HUES6 (cell line): ENCODE measurements at regions not wholly inside any gene's neighbourhood (a gene's known extent, or its start where the extent isn't known, plus 50 kb on each side); places are given as distances from the start of the nearest gene placed in this dataset.
"Not testable (repeated sequence)": the region's sequence is repeated elsewhere in the genome, so short reads cannot be mapped to it uniquely, and the experiment has no call there.

ENCODE experiments used
- H3K27ac ChIP-seq: 2 replicates; pipeline ENCODE4 v1.7.0; 2013; ENCODE audit warnings: low read depth, mild to moderate bottlenecking, low read length, inconsistent platforms
- H3K27me3 ChIP-seq: 2 replicates; pipeline ENCODE4 v1.6.1; 2013; ENCODE audit warnings: low read length; ENCODE audit not compliant: control insufficient read depth, insufficient read depth
- H3K36me3 ChIP-seq: 2 replicates; pipeline ENCODE4 v1.6.1; 2013; ENCODE audit warnings: low read length; ENCODE audit not compliant: control insufficient read depth, insufficient read depth
- H3K4me1 ChIP-seq: 2 replicates; pipeline ENCODE4 v1.6.1; 2013; ENCODE audit warnings: low read length; ENCODE audit not compliant: control insufficient read depth, insufficient read depth
- H3K4me3 ChIP-seq: 2 replicates; pipeline ENCODE4 v1.5.1; 2013; ENCODE audit warnings: low read depth, low read length
- H3K9ac ChIP-seq: one replicate; pipeline ENCODE4 v1.6.1; 2013; ENCODE audit warnings: mild to moderate bottlenecking, low read length
- H3K9me3 ChIP-seq: 2 replicates; pipeline ENCODE4 v1.6.1; 2013; ENCODE audit warnings: low read depth, low read length; ENCODE audit not compliant: control insufficient read depth, insufficient read depth

GRCh38 chr5:91500758-91501157 is 117.6 kb upstream of the ARRDC3 start:
- Histone ChIP-seq H3K9ac (no peak overlapping the region), H3K27me3 (no peaks in the 10 kb centered on the region), H3K4me3 (no peak overlapping the region), H3K27ac (no peak overlapping the region), H3K4me1 (peaks cover 3% of the 10 kb centered on the region; the same call in 1 of the 2 replicates), H3K36me3 (no peaks in the 10 kb centered on the region), H3K9me3 (no peaks in the 10 kb centered on the region)

GRCh38 chr5:91499943-91500531 is 116.9 kb upstream of the ARRDC3 start:
- H3K4me1 ChIP-seq: peaks cover 7% of the 10 kb centered on the region; the same call in 1 of the 2 replicates
- no peaks in the 10 kb centered on the region for H3K27me3 ChIP-seq
- no peak overlapping the region for H3K9ac ChIP-seq
- H3K27ac ChIP-seq: no peak overlapping the region
- H3K36me3 ChIP-seq: no peaks in the 10 kb centered on the region
- H3K4me3 ChIP-seq: no peak overlapping the region
- no peaks in the 10 kb centered on the region for H3K9me3 ChIP-seq

GRCh38 chr5:91495699-91496098 is 112.6 kb upstream of the ARRDC3 start:
- Histone ChIP-seq H3K4me1 (peaks cover 7% of the 10 kb centered on the region; the same call in 1 of the 2 replicates), H3K27me3 (no peaks in the 10 kb centered on the region), H3K9ac (no peak overlapping the region), H3K4me3 (no peak overlapping the region), H3K9me3 (no peaks in the 10 kb centered on the region), H3K36me3 (no peaks in the 10 kb centered on the region), H3K27ac (no peak overlapping the region)

GRCh38 chr5:91494447-91494996 is 111.4 kb upstream of the ARRDC3 start:
- Histone ChIP-seq H3K27ac (no peak overlapping the region), H3K27me3 (no peaks in the 10 kb centered on the region), H3K9me3 (no peaks in the 10 kb centered on the region)

GRCh38 chr5:91493086-91493485 is 110.0 kb upstream of the ARRDC3 start:
- Histone ChIP-seq H3K36me3 (no peaks in the 10 kb centered on the region), H3K9ac (no peak overlapping the region), H3K9me3 (no peaks in the 10 kb centered on the region), H3K4me3 (no peak overlapping the region), H3K27ac (no peak overlapping the region), H3K4me1 (peaks cover 7% of the 10 kb centered on the region; the same call in 1 of the 2 replicates), H3K27me3 (no peaks in the 10 kb centered on the region)

More at GRCh38 chr5:91494447-91494996, 111.4 kb upstream of the ARRDC3 start:
- no peak overlapping the region for H3K4me3 ChIP-seq
- no peak overlapping the region for H3K9ac ChIP-seq
- peaks cover 7% of the 10 kb centered on the region; the same call in 1 of the 2 replicates for H3K4me1 ChIP-seq
- H3K36me3 ChIP-seq: no peaks in the 10 kb centered on the region

DNA sequence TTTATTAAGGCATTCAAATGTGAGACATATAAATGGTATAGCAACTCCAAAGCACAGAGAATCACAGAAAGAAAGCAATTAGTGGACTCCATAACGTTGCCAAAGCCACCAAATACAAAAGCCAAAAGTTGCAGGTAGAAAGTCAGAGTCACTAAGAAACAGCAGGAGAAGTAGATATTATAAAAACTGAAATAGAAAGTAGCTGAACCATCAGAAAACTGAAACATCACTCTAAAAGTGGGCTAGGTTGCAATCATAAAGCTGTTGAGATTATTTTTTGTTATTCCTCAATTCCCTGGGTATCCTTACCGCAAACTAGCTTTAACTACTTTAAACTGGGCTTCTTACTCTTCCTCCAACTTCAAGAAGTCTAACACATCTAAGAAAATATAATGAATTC is 108.1 kb upstream of the ARRDC3 start:
- Histone ChIP-seq H3K36me3 (no peaks in the 10 kb centered on the region), H3K27me3 (no peaks in the 10 kb centered on the region), H3K27ac (no peak overlapping the region), H3K9me3 (peaks cover 8% of the 10 kb centered on the region; the same call in 1 of the 2 replicates), H3K4me3 (no peak overlapping the region), H3K4me1 (peaks cover 7% of the 10 kb centered on the region; the same call in 1 of the 2 replicates), H3K9ac (no peak overlapping the region)

GRCh38 chr5:91490316-91490715 is 107.2 kb upstream of the ARRDC3 start:
- Histone ChIP-seq H3K27ac (no peak overlapping the region), H3K9ac (no peak overlapping the region), H3K36me3 (no peaks in the 10 kb centered on the region), H3K27me3 (no peaks in the 10 kb centered on the region), H3K4me1 (peaks cover 2% of the 10 kb centered on the region; the same call in 1 of the 2 replicates), H3K4me3 (no peak overlapping the region), H3K9me3 (peaks cover 9% of the 10 kb centered on the region; the same call in 1 of the 2 replicates)

DNA sequence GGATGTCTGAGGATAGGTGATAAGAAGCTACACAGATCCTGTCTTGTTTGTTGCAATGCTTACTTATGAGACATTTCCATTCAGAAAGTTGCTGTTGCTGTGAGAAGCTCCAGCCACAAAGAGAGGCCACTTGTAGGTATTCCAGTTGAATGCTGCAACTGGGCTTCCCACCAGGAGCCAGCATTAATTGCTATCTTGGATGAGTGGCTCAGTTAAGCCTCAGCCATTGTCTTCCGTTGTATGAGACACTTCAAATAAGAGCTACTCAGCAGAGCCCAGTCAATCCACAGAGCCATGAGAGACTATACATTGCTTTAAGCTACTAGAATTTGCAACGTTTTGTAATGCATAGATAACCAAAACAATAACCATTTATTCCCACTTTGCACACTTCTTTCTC is 104.3 kb upstream of the ARRDC3 start:
- no peak overlapping the region for H3K4me3 ChIP-seq
- no peak overlapping the region for H3K27ac ChIP-seq
- H3K9ac ChIP-seq: no peak overlapping the region
- no peaks in the 10 kb centered on the region for H3K4me1 ChIP-seq
- H3K27me3 ChIP-seq: no peaks in the 10 kb centered on the region
- peaks cover 9% of the 10 kb centered on the region; the same call in 1 of the 2 replicates for H3K9me3 ChIP-seq
- no peaks in the 10 kb centered on the region for H3K36me3 ChIP-seq

DNA sequence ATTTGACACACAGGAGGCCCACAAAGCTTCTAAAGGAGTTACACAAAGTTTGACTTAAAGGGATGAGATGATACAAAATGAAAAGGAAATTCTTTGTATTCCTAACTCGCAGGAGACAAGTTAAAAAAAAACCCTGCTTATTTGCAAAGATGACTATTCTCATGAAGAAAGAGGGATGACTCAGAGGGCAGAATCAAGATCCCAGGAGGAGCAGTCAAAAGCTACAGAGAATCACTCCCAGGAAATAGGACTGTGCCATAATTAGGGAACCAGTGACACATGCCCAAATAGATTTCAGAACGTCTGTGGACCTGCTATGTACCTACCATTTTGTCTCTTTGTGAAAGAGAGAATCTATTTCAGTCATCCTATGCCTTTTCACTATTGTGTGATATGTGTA is 103.5 kb upstream of the ARRDC3 start:
- peaks cover 9% of the 10 kb centered on the region; the same call in 1 of the 2 replicates for H3K9me3 ChIP-seq
- no peaks in the 10 kb centered on the region for H3K36me3 ChIP-seq
- no peak overlapping the region for H3K4me3 ChIP-seq
- no peak overlapping the region for H3K9ac ChIP-seq
- no peaks in the 10 kb centered on the region for H3K27me3 ChIP-seq
- H3K27ac ChIP-seq: no peak overlapping the region
- no peaks in the 10 kb centered on the region for H3K4me1 ChIP-seq

- no peak overlapping the region for H3K9ac ChIP-seq
- H3K36me3 ChIP-seq: no peaks in the 10 kb centered on the region
- H3K27ac ChIP-seq: no peak overlapping the region
- H3K4me1 ChIP-seq: no peaks in the 10 kb centered on the region
- peaks cover 9% of the 10 kb centered on the region; the same call in 1 of the 2 replicates for H3K9me3 ChIP-seq
- no peak overlapping the region for H3K4me3 ChIP-seq
- no peaks in the 10 kb centered on the region for H3K27me3 ChIP-seq
Measured at GRCh38 chr5:91484662-91485061, 101.5 kb upstream of the ARRDC3 start.

- H3K36me3 ChIP-seq, H3K27ac ChIP-seq, H3K9me3 ChIP-seq, H3K4me1 ChIP-seq, H3K27me3 ChIP-seq, H3K4me3 ChIP-seq, H3K9ac ChIP-seq: not testable (repeated sequence)
Measured at GRCh38 chr5:91479376-91479775, 96.3 kb upstream of the ARRDC3 start.
